Ramos (cell line): ENCODE measurements at regions not wholly inside any gene's neighbourhood (a gene's known extent, or its start where the extent isn't known, plus 50 kb on each side); places are given as distances from the start of the nearest gene placed in this dataset.

Experiments used
- in situ Hi-C: fragments of 300-500 bp; cut with MboI; formaldehyde crosslinking; loops from one replicate; pipeline ENCODE4 v1.14.3; 2022; ENCODE audit warnings: low sequenced_read_pairs; ENCODE audit not compliant: unreplicated experiment

- in situ Hi-C loops = no loop called here
Observed at GRCh38 chr17:72254808-72255449, 134.1 kb downstream of the SOX9 start.

DNA sequence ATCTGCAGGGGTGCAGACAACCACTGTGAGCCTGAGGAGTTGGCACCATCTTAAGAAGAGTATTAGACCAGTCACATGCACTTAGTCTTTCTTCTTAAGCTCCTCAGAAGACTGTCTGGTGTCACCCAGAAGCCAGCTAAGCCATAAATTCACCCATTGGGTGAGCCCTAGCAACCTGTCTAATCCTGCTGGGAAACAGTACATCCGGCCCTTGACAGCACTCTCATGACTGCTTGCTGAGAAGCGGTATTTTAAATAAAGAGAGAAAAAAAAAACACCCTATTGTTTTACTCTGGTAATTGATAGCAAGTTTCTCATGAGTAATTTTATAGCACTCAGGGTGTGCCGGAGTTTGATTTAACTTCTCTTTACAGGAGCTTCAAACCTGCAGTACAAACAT lies 134.7 kb downstream of the SOX9 start:
- in situ Hi-C loops = no loop called here

DNA sequence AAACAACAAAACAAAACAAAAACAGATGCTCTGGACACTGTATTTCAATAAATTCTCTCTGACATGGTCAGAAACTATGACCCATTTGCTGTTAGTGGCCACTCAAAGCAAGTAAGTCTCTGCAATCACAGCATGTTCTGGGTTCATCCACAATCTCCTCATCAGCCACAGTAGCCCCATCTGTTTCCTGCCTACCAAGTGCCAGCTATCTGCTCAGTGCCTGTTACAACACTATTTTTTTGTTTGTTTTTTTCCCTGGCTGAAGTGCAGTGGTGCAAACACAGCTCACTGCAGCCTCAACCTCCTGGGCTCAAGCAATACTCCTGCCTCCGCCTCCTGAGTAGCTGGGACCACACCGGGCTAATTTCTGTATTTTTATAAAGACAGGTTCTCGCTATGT lies 137.9 kb downstream of the SOX9 start:
- in situ Hi-C loops = no loop called here

- in situ Hi-C loops = no loop called here
Observed at GRCh38 chr17:72259922-72260321, 139.1 kb downstream of the SOX9 start.

DNA sequence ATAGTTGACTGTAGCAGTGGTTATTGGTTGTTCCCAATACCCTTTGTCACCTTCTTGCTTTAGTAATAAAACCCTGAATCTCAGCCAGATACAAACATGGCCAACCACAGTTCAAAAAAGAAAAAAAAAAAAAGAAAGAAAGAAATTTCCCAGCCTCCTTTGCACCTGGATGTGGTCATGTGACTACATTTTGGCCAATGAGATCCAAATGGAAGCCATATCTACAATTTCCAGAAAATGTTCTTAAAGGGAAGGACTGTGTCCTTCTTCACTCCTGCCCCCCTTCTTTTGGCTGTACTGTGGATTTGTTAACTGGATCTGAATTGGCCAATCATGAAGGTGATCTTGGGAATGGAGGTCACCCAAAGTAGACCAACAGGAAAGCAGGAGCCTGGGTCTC lies 141.9 kb downstream of the SOX9 start:
- in situ Hi-C loops = no loop called here

GRCh38 chr17:72264682-72265405 lies 144.0 kb downstream of the SOX9 start:
- in situ Hi-C loops = no loop called here

DNA sequence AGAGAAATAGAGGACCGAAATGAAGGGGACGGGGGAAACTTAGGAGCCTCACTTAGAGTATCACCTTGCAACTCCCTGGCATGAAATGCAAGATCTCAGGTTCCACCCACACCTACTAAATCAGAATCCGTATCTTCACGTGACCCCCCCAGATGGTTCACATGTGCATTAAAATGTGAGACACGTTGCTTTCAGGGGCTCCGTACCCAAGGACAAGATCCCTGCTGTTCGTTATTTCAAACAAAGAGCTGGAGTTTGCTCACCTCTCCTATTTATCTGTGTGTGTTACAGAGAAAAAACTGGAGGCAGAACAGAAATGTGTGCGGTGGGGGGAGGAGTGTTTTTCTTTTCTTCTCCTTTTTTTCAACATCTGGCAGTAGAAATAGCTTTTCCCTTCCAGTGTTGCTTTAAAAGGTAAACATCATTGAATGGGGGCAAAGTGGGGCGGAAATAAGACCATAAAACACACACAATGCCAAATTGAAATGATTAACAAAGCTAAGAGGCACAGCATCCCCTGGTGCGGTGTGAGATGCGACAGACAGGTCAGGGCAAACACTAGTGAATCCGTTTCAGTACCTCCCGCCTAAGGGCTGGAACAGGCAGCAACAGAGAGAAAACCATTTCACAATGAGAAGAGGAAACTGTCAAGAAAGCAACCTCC lies 145.4 kb downstream of the SOX9 start:
- in situ Hi-C loops = no loop called here

DNA sequence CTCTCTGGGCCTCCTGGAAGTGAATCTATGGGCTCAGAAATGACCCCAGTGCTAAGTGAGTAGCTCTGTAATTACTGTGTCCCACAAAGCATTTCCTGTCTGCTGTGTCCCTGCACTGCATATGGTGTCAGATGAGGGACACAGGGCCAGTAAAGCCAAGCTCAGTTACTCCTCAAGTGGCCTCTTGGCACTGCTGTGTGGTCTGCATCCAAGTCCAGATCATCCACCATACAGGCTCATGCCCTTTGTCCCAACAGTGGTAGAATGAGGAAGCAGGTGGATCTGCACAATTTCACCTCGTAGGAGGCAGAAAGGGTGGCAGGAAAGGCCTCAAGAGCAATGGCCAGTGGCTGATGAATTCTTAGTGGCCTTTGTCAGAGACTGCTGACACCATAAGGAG lies 146.8 kb downstream of the SOX9 start:
- in situ Hi-C loops = no loop called here

- in situ Hi-C loops = no loop called here
Observed at GRCh38 chr17:72268431-72268830, 147.6 kb downstream of the SOX9 start.

- in situ Hi-C loops = no loop called here
Observed at GRCh38 chr17:72270273-72270924, 149.6 kb downstream of the SOX9 start.

- in situ Hi-C loops = no loop called here
Observed at GRCh38 chr17:72271603-72272002, 150.8 kb downstream of the SOX9 start.

- in situ Hi-C loops = no loop called here
Observed at GRCh38 chr17:72273289-72274056, 152.7 kb downstream of the SOX9 start.

DNA sequence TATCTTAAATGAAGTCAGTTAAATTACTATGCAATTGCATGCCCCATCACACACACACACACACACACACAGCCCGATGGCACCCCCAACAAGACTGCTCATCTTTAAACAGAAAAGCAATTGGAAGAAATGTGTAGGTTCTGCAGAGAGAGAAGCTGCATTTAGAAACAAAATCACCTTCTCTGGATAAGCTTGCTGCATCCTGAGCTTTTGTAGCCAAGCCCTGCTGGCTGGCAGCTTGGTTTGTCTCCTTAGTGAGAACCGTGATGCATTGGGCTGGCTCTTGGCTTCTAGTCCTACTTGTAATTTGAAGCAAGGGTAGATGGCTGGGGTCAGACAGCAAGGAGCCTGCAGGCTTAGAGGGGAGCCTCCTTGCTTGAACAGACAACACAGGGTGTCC lies 153.8 kb downstream of the SOX9 start:
- in situ Hi-C loops = no loop called here

GRCh38 chr17:72280881-72281280 lies 160.1 kb downstream of the SOX9 start:
- in situ Hi-C loops = no loop called here

DNA sequence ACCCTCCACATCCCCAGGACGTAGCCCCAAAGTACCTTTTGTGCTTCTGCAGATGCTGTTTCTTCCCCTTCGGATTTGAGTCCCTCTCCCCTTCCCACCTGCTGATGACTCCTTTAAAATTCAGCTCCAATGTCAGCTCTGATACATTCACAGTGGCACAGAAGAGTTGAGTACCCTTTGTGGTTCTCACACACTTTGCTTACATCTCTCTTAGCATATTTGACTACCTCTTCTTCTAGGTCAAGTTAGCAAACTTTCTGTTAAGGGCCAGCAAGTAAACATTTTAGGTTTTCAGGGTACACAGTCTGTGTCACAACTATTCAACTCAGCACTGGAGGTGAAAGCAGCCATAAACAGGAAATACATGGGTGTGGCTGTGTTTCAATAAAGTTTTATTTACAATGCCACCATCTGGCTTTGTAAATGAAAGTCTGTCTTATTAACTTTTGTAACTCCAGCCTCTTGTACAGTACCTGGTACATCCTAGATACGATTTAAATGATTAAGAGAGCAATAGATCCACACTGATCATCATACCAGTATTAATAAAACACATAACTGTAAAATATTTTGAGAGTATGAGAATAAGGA lies 161.7 kb downstream of the SOX9 start:
- in situ Hi-C loops = no loop called here

DNA sequence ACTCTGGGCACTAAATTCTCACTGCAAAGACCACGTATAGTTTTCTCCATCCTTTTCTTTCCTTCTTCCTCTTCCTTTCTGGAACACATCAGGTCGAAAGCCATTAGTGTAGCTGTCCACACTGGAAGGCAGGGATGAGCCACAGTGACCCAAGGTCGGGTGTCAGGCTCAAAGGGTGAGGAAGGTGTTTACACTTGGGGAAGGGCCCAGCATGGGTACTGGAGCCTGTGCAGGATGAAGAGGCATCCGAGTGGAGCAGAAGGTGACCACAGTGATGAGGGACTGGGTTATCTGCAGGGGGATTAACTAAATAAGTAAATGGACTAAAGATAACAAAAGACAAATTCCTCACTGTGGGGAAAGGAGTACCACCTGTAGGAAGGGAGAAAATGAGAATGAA lies 164.0 kb downstream of the SOX9 start:
- in situ Hi-C loops = no loop called here

- in situ Hi-C loops = no loop called here
Observed at GRCh38 chr17:72287586-72287985, 166.8 kb downstream of the SOX9 start.

- in situ Hi-C loops = no loop called here
Observed at GRCh38 chr17:72294487-72294893, 173.7 kb downstream of the SOX9 start.

DNA sequence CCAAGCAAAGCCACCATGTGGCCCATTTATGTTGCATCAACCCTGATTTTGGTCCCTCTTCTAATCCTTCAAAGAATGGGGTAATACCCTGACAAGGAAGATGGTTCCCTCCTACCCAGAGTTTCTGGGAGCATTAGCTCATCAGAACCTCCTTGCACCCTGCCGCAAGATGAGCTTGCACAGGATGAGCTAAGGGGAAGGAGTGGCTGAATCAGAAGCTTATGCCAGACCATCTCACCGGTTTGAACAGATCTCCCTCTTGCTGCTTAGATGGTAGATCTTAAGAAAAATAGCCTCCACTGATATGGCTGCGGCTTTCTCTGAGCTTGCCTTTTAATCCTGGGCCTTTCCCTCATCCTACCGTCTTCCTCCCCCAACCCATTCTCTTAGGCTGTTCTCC lies 175.1 kb downstream of the SOX9 start:
- in situ Hi-C loops = no loop called here

GRCh38 chr17:72296456-72296855 lies 175.6 kb downstream of the SOX9 start:
- in situ Hi-C loops = no loop called here
